SU-DHL-6 (cell line): ENCODE measurements at regions not wholly inside any gene's neighbourhood (a gene's known extent, or its start where the extent isn't known, plus 50 kb on each side); places are given as distances from the start of the nearest gene placed in this dataset.

Experiments
- EZH2phosphoT487 ChIP-seq: fragments of 200-600 bp; sonication (generic), shearing (Covaris generic); conservative IDR thresholded peaks from 2 replicates; pipeline ENCODE4 v1.6.1; 2018; ENCODE audit warnings: mild to moderate bottlenecking, antibody characterized with exemption, low read length, moderate library complexity, mixed read lengths
- TF ChIP-seq, protein P1 (sequence below): fragments of 200-600 bp; sonication (generic); IDR thresholded peaks from one replicate; pipeline ENCODE4 v1.5.1; 2017; ENCODE audit warnings: antibody characterized with exemption, mild to moderate bottlenecking, low read length, moderate library complexity; ENCODE audit not compliant: insufficient read depth, poor library complexity, severe bottlenecking

GRCh38 chr7:34331102-34331501 is 326.9 kb upstream of the NPSR1 start:
- TF ChIP-seq, protein P1, sequence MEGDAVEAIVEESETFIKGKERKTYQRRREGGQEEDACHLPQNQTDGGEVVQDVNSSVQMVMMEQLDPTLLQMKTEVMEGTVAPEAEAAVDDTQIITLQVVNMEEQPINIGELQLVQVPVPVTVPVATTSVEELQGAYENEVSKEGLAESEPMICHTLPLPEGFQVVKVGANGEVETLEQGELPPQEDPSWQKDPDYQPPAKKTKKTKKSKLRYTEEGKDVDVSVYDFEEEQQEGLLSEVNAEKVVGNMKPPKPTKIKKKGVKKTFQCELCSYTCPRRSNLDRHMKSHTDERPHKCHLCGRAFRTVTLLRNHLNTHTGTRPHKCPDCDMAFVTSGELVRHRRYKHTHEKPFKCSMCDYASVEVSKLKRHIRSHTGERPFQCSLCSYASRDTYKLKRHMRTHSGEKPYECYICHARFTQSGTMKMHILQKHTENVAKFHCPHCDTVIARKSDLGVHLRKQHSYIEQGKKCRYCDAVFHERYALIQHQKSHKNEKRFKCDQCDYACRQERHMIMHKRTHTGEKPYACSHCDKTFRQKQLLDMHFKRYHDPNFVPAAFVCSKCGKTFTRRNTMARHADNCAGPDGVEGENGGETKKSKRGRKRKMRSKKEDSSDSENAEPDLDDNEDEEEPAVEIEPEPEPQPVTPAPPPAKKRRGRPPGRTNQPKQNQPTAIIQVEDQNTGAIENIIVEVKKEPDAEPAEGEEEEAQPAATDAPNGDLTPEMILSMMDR: no peak
- TF ChIP-seq EZH2phosphoT487: no peak
